Gastroesophageal sphincter (tissue), 4 donors: ENCODE measurements at regions not wholly inside any gene's neighbourhood (a gene's known extent, or its start where the extent isn't known, plus 50 kb on each side); places are given as distances from the start of the nearest gene placed in this dataset.

ENCODE experiments used
- ATAC-seq: fragments of 150-250 bp; one replicate; pipeline ENCODE4 v1.9.1; 2016; ENCODE audit warnings: mild to moderate bottlenecking, moderate library complexity
- H3K27ac ChIP-seq, 4 donors: fragments of 200-600 bp; sonication (generic) in 3 of 4; 1 replicate in 3 of 4; 2 replicates in 1 of 4; pipeline ENCODE4 v1.5.1; 2016 to 2019
- H3K27me3 ChIP-seq: fragments of 200-600 bp; sonication (generic); one replicate; pipeline ENCODE4 v1.5.1; 2019
- H3K36me3 ChIP-seq, 2 donors: fragments of 200-600 bp; sonication (generic); one replicate each; pipeline ENCODE4 v1.5.1; 2019; ENCODE audit warnings: control low read depth in 1 of 2
- H3K4me1 ChIP-seq, 3 donors: fragments of 200-600 bp; sonication (generic); 1 replicate in 2 of 3; 2 replicates in 1 of 3; pipeline ENCODE4 v1.5.1; 2016 to 2019; ENCODE audit warnings: control low read depth in 2 of 3
- H3K4me3 ChIP-seq, 2 donors: fragments of 200-600 bp; sonication (generic); one replicate each; pipeline ENCODE4 v1.5.1; 2019; ENCODE audit warnings: mild to moderate bottlenecking in 1 of 2, moderate library complexity in 1 of 2
- H3K9me3 ChIP-seq, 3 donors: fragments of 200-600 bp; sonication (generic); one replicate each; pipeline ENCODE4 v1.5.1; 2017 to 2019; ENCODE audit warnings: control low read depth in 2 of 3
- EP300 ChIP-seq: sonication (generic); formaldehyde crosslinking; IDR thresholded peaks from one replicate; pipeline ENCODE4 v1.6.1; 2017; ENCODE audit warnings: antibody characterized with exemption, mild to moderate bottlenecking
- POLR2A ChIP-seq, 2 donors: fragments of 450-650 bp; IDR thresholded peaks; one replicate each; pipeline ENCODE4 v1.6.1; 2017; ENCODE audit warnings: antibody characterized with exemption in 2 of 2, mild to moderate bottlenecking in 2 of 2, moderate library complexity in 1 of 2
- POLR2AphosphoS5 ChIP-seq: sonication (generic); formaldehyde crosslinking; IDR thresholded peaks from one replicate; pipeline ENCODE4 v1.6.1; 2017; ENCODE audit warnings: antibody characterized with exemption
- whole genome bisulfite sequencing, 2 donors: methylation state at CpG; one replicate each; pipeline ENCODE4 v1.1.5; 2018; ENCODE audit warnings: low coverage in 1 of 2; 5-methylcytosine and 5-hydroxymethylcytosine counted together
- TF ChIP-seq, protein P1 (sequence below), 4 experiments: fragments of 200-600 bp in 2 of 4; fragments of 450-650 bp in 2 of 4; sonication (generic) in 1 of 4; IDR thresholded peaks; one replicate each; pipeline ENCODE4 v1.5.1; 2017 to 2019; ENCODE audit warnings: antibody characterized with exemption in 4 of 4, mild to moderate bottlenecking in 2 of 4, moderate library complexity in 2 of 4

DNA sequence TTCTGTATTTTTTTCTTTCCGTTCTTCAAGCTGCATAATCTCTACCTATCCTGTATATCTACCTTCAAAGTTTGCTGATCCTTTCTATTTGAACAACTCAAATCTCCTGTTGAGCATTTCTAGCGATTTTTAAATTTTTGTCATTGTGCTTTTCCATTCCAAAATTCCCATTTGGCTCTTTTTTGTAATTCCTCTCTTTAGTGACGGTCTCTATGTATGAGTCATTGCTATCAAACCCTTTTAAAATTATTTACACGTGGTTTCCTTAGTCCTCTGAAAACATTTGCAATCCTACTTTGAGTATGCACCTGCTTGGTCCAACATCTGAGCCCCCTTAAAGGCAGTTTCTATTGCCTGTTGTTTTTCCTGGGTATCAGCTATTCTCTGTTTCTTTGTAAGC is 100.5 kb upstream of the FOXC1 start:
- TF ChIP-seq POLR2AphosphoS5 (no peak), POLR2A (IDR thresholded peaks at IDR 0.05) (no peak), EP300 (no peak)
- TF ChIP-seq, protein P1, sequence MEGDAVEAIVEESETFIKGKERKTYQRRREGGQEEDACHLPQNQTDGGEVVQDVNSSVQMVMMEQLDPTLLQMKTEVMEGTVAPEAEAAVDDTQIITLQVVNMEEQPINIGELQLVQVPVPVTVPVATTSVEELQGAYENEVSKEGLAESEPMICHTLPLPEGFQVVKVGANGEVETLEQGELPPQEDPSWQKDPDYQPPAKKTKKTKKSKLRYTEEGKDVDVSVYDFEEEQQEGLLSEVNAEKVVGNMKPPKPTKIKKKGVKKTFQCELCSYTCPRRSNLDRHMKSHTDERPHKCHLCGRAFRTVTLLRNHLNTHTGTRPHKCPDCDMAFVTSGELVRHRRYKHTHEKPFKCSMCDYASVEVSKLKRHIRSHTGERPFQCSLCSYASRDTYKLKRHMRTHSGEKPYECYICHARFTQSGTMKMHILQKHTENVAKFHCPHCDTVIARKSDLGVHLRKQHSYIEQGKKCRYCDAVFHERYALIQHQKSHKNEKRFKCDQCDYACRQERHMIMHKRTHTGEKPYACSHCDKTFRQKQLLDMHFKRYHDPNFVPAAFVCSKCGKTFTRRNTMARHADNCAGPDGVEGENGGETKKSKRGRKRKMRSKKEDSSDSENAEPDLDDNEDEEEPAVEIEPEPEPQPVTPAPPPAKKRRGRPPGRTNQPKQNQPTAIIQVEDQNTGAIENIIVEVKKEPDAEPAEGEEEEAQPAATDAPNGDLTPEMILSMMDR (IDR thresholded peaks at IDR 0.05): no peak
- 69 to 87% methylated on average over 3 to 4 of the region's 4 CpGs for WGBS, 2 donors
- ATAC-seq: no peak

GRCh38 chr6:1510239-1510638 is 99.5 kb upstream of the FOXC1 start:
- no peak for TF ChIP-seq EP300
- TF ChIP-seq POLR2A (IDR thresholded peaks at IDR 0.05): no peak
- TF ChIP-seq, protein P1 (IDR thresholded peaks at IDR 0.05): no peak
- TF ChIP-seq POLR2AphosphoS5: no peak
- 82% methylated on average over 1 of the region's 3 CpGs; no CpG with 5 or more reads in 1 of the 2 donors for WGBS, 2 donors

More for the DNA sequence above, 100.5 kb upstream of the FOXC1 start:
- H3K27me3 ChIP-seq: peaks cover 17% of the 10 kb centered on the region
- no peaks in the 10 kb centered on the region for H3K36me3 ChIP-seq
- H3K9me3 ChIP-seq: no peaks in the 10 kb centered on the region
- no peaks in the 10 kb centered on the region for H3K4me1 ChIP-seq
- H3K4me3 ChIP-seq: no peak overlapping the region
- H3K27ac ChIP-seq: no peak overlapping the region

DNA sequence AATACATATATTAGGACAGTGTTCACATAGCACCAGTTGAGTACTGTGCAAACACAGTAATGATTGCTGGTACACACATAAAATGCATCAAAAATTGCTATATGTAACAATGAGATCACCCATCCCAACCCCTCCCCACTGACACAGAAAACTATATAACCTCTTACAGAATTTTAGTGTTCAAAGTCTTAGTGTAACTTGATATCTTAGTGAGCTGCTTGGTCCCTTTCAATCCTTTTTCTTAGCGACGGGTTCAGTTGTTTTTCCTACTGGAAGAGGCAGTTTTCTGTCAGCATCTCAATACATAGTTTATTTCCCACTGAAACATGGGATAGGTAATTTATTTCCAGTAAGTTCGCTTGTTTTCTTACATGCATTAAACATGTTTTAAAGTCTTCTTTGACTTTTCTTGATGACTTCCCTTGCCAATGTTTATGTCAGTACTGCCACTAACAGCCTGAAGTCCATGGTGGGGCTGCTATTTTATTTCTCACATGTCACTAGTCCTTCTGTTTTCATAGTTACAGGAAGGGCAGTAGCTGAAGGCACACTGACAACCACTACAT is 96.4 kb upstream of the FOXC1 start:
- Histone ChIP-seq H3K9me3 (no peaks in the 10 kb centered on the region), H3K36me3 (no peaks in the 10 kb centered on the region), H3K4me3 (no peak overlapping the region), H3K27me3 (peaks cover 8% of the 10 kb centered on the region), H3K27ac (no peak overlapping the region), H3K4me1 (no peaks in the 10 kb centered on the region)
- TF ChIP-seq, protein P1 (IDR thresholded peaks at IDR 0.05): no peak
- no peak for TF ChIP-seq POLR2A (IDR thresholded peaks at IDR 0.05)
- no peak for ATAC-seq
- WGBS, 2 donors: 49 to 76% methylated on average over 3 of the region's 3 CpGs

More at GRCh38 chr6:1510239-1510638, 99.5 kb upstream of the FOXC1 start:
- Histone ChIP-seq H3K4me3 (no peak overlapping the region), H3K4me1 (no peaks in the 10 kb centered on the region), H3K27me3 (peaks cover 17% of the 10 kb centered on the region), H3K36me3 (no peaks in the 10 kb centered on the region), H3K27ac (no peak overlapping the region), H3K9me3 (no peaks in the 10 kb centered on the region)
- ATAC-seq: no peak

DNA sequence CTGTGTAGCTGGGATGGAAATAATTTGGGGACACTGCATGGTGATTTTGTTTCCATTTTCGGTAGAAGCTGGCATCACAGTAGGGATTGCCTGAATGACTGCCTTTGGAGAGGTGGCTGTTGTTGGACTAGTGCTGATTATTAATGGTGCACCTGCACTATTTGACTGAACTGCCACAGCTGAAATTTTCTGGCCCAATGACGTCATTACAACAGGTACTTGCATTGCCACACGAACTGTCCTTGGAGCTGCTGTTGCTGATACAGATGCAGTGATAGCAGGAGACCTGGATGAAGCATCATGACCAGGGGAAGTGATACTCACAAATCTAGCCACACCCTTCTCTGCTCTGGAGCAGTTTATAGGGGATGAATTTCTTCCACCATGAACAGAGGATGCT is 95.6 kb upstream of the FOXC1 start:
- Histone ChIP-seq H3K4me1 (no peaks in the 10 kb centered on the region), H3K9me3 (peaks cover 0 to 4% (median 0%) of the 10 kb centered on the region in 3 donors), H3K4me3 (no peak overlapping the region), H3K27me3 (peaks cover 6% of the 10 kb centered on the region), H3K36me3 (no peaks in the 10 kb centered on the region), H3K27ac (no peak overlapping the region)
- TF ChIP-seq POLR2A (IDR thresholded peaks at IDR 0.05) (no peak), POLR2AphosphoS5 (no peak), EP300 (no peak)
- TF ChIP-seq, protein P1 (IDR thresholded peaks at IDR 0.05): no peak
- ATAC-seq: no peak
- WGBS, 2 donors: 60 to 72% methylated on average over 2 of the region's 3 CpGs

DNA sequence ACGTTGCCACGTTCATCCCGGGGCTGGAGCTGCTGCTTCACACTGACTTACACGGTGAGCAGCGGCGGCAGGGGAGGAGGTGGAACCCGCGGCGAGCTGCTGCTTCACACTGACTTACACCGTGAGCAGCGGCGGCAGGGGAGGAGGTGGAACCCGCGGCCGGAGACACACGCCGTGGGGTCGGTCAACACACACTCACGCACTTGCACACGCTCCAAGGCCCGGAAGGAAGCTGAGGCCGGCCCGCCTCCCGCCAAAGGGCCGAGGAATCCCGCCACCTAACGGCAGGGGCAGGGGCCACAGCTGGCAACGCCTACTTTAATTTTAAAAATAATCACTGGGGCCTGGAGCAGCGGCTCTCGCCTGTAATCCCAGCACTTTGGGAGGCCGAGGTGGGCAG is 94.4 kb upstream of the FOXC1 start:
- no peaks in the 10 kb centered on the region for H3K36me3 ChIP-seq
- peaks cover 5% of the 10 kb centered on the region for H3K27me3 ChIP-seq
- no peaks in the 10 kb centered on the region for H3K4me1 ChIP-seq
- WGBS, 2 donors: 30 to 96% methylated on average over 2 to 4 of the region's 31 CpGs
- H3K4me3 ChIP-seq: no peak overlapping the region
- peaks cover 0 to 9% (median 0%) of the 10 kb centered on the region in 3 donors for H3K9me3 ChIP-seq
- no peak for ATAC-seq
- no peak overlapping the region for H3K27ac ChIP-seq
- TF ChIP-seq EP300 (no peak), POLR2A (IDR thresholded peaks at IDR 0.05) (no peak), POLR2AphosphoS5 (no peak)
- TF ChIP-seq, protein P1 (IDR thresholded peaks at IDR 0.05): no peak
